SU-DHL-6 (cell line): ENCODE measurements at regions not wholly inside any gene's neighbourhood (a gene's known extent, or its start where the extent isn't known, plus 50 kb on each side); places are given as distances from the start of the nearest gene placed in this dataset.

Experiments
- H2AFZ ChIP-seq: fragments of 200-600 bp; sonication (generic); 2 replicates; pipeline ENCODE4 v1.6.1; 2014; ENCODE audit warnings: low read depth, mild to moderate bottlenecking, moderate library complexity, mixed read lengths, antibody characterized with exemption, low read length; ENCODE audit not compliant: severe bottlenecking
- H3F3A ChIP-seq: fragments of 200-600 bp; shearing (Covaris generic); 2 replicates; pipeline ENCODE4 v1.6.0; 2016; ENCODE audit warnings: antibody characterized with exemption, mild to moderate bottlenecking; ENCODE audit not compliant: insufficient read depth
- H3K27ac ChIP-seq: fragments of 200-600 bp; sonication (generic); 2 replicates; pipeline ENCODE4 v1.5.1; 2016; ENCODE audit warnings: low read depth, mild to moderate bottlenecking, low read length, moderate library complexity, mixed read lengths
- H3K27me3 ChIP-seq: fragments of 200-600 bp; sonication (generic), shearing (Covaris generic); 2 replicates; pipeline ENCODE4 v1.6.0; 2014; ENCODE audit warnings: mild to moderate bottlenecking, low read length
- H3K36me3 ChIP-seq: fragments of 200-600 bp; sonication (generic); 2 replicates; pipeline ENCODE4 v1.6.1; 2014; ENCODE audit warnings: mild to moderate bottlenecking, low read length, mixed read lengths
- H3K4me2 ChIP-seq: fragments of 300-600, 200-600 bp; shearing (Covaris generic), sonication (generic); 2 replicates; pipeline ENCODE4 v1.6.0; 2014; ENCODE audit warnings: low read length, low read depth, mild to moderate bottlenecking; ENCODE audit not compliant: poor library complexity, severe bottlenecking
- H3K4me3 ChIP-seq: fragments of 200-600 bp; sonication (generic); 2 replicates; pipeline ENCODE4 v1.5.1; 2014; ENCODE audit warnings: antibody characterized with exemption, low read length, mild to moderate bottlenecking, mixed read lengths; ENCODE audit not compliant: insufficient read depth, poor library complexity, severe bottlenecking
- H3K79me2 ChIP-seq: fragments of 200-600 bp; sonication (generic); 2 replicates; pipeline ENCODE4 v1.6.1; 2014; ENCODE audit warnings: mild to moderate bottlenecking, low read length, moderate library complexity; ENCODE audit not compliant: insufficient read depth
- H3K9ac ChIP-seq: fragments of 200-600 bp; sonication (generic); 2 replicates; pipeline ENCODE4 v1.7.0; 2014; ENCODE audit warnings: mild to moderate bottlenecking, low read length
- H3K9me2 ChIP-seq: fragments of 200-600 bp; sonication (generic); replicated peaks from 2 replicates; pipeline ENCODE4 v1.6.1; 2014; ENCODE audit warnings: low read length; ENCODE audit not compliant: insufficient read depth
- H3K9me3 ChIP-seq: fragments of 200-600 bp; sonication (generic); 2 replicates; pipeline ENCODE4 v1.6.1; 2014; ENCODE audit warnings: low read length, mixed read lengths; ENCODE audit not compliant: insufficient read depth
- H4K20me1 ChIP-seq: fragments of 200-600 bp; sonication (generic); 2 replicates; pipeline ENCODE4 v1.6.1; 2014; ENCODE audit warnings: low read depth, mild to moderate bottlenecking, antibody characterized with exemption, low read length, moderate library complexity, mixed read lengths
- EZH2phosphoT487 ChIP-seq: fragments of 200-600 bp; sonication (generic), shearing (Covaris generic); conservative IDR thresholded peaks from 2 replicates; pipeline ENCODE4 v1.6.1; 2018; ENCODE audit warnings: mild to moderate bottlenecking, antibody characterized with exemption, low read length, moderate library complexity, mixed read lengths
- TF ChIP-seq, protein P1 (sequence below): fragments of 200-600 bp; sonication (generic); IDR thresholded peaks from one replicate; pipeline ENCODE4 v1.5.1; 2017; ENCODE audit warnings: antibody characterized with exemption, mild to moderate bottlenecking, low read length, moderate library complexity; ENCODE audit not compliant: insufficient read depth, poor library complexity, severe bottlenecking

DNA sequence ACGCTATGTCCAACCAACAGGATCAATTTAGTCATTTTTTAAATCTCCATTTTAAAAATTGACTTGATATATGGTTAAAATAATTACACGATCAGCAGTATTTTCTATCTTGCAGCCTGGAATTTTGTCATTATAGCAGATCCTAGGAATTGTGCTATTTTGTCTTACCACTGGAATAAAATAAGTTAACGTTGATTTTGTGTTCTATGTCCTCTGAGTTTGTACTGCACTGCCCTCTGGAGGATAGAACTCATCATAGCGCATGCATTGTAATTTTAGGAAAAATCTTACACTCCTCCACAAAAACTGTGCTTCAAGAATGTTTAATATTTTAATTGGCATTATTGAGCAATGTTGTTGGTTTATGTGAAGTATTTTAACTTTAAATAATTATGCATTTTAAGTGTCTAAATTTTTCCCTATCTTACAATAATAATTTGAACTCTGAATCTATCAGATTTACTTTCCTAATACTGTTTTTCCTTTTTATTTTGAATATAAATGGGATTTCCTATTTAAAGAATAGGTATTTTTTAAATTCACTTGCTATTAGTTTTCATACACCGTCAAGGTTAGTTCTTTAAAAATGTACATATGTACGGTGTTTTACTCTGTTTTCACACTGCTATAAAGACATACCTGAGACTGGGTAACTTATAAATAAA is 220.1 kb downstream of the PPP1R3A start:
- no peaks in the 10 kb centered on the region for H3K36me3 ChIP-seq
- no peaks in the 10 kb centered on the region for H4K20me1 ChIP-seq
- no peak overlapping the region for H3K27ac ChIP-seq
- no peaks in the 10 kb centered on the region for H3K27me3 ChIP-seq
- H3K79me2 ChIP-seq: no peaks in the 10 kb centered on the region
- no peak for TF ChIP-seq EZH2phosphoT487
- TF ChIP-seq, protein P1, sequence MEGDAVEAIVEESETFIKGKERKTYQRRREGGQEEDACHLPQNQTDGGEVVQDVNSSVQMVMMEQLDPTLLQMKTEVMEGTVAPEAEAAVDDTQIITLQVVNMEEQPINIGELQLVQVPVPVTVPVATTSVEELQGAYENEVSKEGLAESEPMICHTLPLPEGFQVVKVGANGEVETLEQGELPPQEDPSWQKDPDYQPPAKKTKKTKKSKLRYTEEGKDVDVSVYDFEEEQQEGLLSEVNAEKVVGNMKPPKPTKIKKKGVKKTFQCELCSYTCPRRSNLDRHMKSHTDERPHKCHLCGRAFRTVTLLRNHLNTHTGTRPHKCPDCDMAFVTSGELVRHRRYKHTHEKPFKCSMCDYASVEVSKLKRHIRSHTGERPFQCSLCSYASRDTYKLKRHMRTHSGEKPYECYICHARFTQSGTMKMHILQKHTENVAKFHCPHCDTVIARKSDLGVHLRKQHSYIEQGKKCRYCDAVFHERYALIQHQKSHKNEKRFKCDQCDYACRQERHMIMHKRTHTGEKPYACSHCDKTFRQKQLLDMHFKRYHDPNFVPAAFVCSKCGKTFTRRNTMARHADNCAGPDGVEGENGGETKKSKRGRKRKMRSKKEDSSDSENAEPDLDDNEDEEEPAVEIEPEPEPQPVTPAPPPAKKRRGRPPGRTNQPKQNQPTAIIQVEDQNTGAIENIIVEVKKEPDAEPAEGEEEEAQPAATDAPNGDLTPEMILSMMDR: peak; percentile 48
- H3K4me2 ChIP-seq: no peak overlapping the region
- H3F3A ChIP-seq: no peaks in the 10 kb centered on the region
- H3K9ac ChIP-seq: no peak overlapping the region
- H2AFZ ChIP-seq: no peak overlapping the region
- H3K9me3 ChIP-seq: no peaks in the 10 kb centered on the region
- no peak overlapping the region for H3K4me3 ChIP-seq
- H3K9me2 ChIP-seq: no peaks in the 10 kb centered on the region

DNA sequence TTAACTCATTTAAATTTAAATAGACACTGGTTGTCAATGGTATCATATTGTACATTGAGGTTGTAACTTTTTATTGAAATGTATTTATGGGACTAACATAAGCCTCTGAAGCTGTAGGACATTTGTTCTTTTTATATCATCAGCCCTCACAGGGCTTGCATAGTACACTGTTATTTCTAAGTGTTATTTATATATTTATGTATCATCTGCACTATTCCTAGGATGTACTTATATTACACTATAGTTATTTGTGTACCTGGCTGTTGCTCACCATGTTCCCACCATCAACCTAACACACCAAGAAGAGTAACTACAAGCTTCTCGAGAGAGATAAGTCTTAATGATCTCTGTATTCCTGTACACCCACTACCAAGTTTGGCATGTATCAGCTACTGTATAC is 224.7 kb downstream of the PPP1R3A start:
- no peaks in the 10 kb centered on the region for H3K9me2 ChIP-seq
- no peaks in the 10 kb centered on the region for H3F3A ChIP-seq

DNA sequence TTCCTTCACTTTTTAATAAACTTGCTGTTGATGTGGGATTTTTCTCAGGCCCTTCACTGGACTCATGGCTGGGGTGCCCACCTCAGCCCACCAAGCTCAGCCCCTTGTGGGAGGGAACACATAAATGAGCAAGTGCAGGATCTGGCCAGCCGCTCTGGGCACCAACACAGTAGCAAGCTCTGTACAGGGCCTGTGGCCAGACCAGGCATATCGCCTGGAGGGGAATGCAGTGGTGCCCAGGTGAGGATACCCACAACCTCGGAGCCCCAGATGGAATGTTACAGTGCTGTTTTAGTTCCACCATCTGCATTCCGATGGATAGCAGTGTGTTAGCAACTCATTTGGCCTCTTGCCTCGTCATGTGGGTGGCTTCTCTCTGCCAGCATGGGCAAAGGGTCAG is 234.6 kb downstream of the PPP1R3A start:
- no peaks in the 10 kb centered on the region for H3K36me3 ChIP-seq
- no peaks in the 10 kb centered on the region for H4K20me1 ChIP-seq
- no peak overlapping the region for H2AFZ ChIP-seq
- no peaks in the 10 kb centered on the region for H3K9me3 ChIP-seq
- H3K27ac ChIP-seq: no peak overlapping the region
- no peaks in the 10 kb centered on the region for H3F3A ChIP-seq
- no peak overlapping the region for H3K9ac ChIP-seq
- no peaks in the 10 kb centered on the region for H3K27me3 ChIP-seq
- H3K9me2 ChIP-seq: no peaks in the 10 kb centered on the region; the same call in 1 of the 2 replicates
- H3K4me3 ChIP-seq: no peak overlapping the region
- H3K4me2 ChIP-seq: no peak overlapping the region
- no peak for TF ChIP-seq EZH2phosphoT487
- TF ChIP-seq, protein P1: no peak
- no peaks in the 10 kb centered on the region for H3K79me2 ChIP-seq

More for the DNA sequence above, 224.7 kb downstream of the PPP1R3A start:
- no peak overlapping the region for H2AFZ ChIP-seq
- H3K9me3 ChIP-seq: no peaks in the 10 kb centered on the region
- no peak overlapping the region for H3K27ac ChIP-seq
- H3K9ac ChIP-seq: no peak overlapping the region
- H3K4me2 ChIP-seq: no peak overlapping the region
- TF ChIP-seq, protein P1: no peak
- TF ChIP-seq EZH2phosphoT487: no peak
- H3K4me3 ChIP-seq: no peak overlapping the region
- no peaks in the 10 kb centered on the region for H3K36me3 ChIP-seq
- H3K27me3 ChIP-seq: no peaks in the 10 kb centered on the region
- H3K79me2 ChIP-seq: no peaks in the 10 kb centered on the region
- H4K20me1 ChIP-seq: no peaks in the 10 kb centered on the region
